ENCODE measurements at regions not wholly inside any gene's neighbourhood (a gene's known extent, or its start where the extent isn't known, plus 50 kb on each side); places are given as distances from the start of the nearest gene placed in this dataset.

DNA sequence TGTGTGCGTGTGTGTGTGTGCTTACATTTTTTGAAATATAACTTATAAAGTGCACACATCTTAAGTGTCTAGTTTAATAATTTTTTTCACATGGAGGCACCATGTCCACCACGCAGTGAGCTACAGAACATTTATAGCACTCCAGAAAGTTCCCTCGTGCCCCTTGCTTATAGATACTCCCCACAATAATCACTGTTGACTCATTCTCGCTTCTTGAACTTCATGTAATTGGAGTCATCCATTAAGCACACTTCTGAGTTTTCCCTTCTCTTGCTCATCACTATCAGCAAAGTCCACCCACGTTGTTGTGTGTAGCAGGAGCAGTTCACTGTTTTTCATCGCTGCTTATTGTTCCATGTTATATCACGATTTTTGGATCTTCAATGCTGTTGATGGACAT lies 78.4 kb upstream of the DISP3 start:
- no peak overlapping the region for H3K4me3 Mint-ChIP-seq
- H3K9me3 ChIP-seq = no peaks in the 10 kb centered on the region
- H3K27ac Mint-ChIP-seq = no peak overlapping the region
- H3K36me3 ChIP-seq (ENCODE audit: control insufficient read depth in 2 of 2, extremely low read depth in 1 of 2, insufficient read depth in 1 of 2, low read length in 1 of 2) = no peaks in the 10 kb centered on the region
- no peaks in the 10 kb centered on the region for H3K4me1 ChIP-seq (ENCODE audit: control insufficient read depth in 1 of 2, extremely low read depth in 1 of 2, insufficient read depth in 2 of 2, low read length in 2 of 2)
- CTCF ChIA-PET = no interaction called here
- no peak overlapping the region for H3K27ac ChIP-seq (ENCODE audit: low read length)
- no peak overlapping the region for H3K4me3 ChIP-seq (ENCODE audit: control insufficient read depth in 1 of 2, extremely low read depth in 1 of 2, low read length in 1 of 2)
- 90% methylated on average over 2 of the region's 7 CpGs for WGBS (ENCODE audit: insufficient coverage)
- H3K27me3 Mint-ChIP-seq = peaks cover 0 to 3% of the 10 kb centered on the region in 2 donors
- H3K4me1 Mint-ChIP-seq = peaks cover 3 to 21% (median 5%) of the 10 kb centered on the region in 3 donors
- POLR2A ChIA-PET = no interaction called here
- peaks cover 0 to 2% (median 0%) of the 10 kb centered on the region in 3 donors for H3K9me3 Mint-ChIP-seq
- no peaks in the 10 kb centered on the region for H3K36me3 Mint-ChIP-seq
- H3K27me3 ChIP-seq (replicated peaks in 1 of 2; ENCODE audit: control insufficient read depth in 2 of 2, extremely low read depth in 1 of 2, insufficient read depth in 2 of 2, low read length in 1 of 2) = peaks cover 0 to 22% of the 10 kb centered on the region in 2 experiments
- DNase-seq (no peak), ATAC-seq (replicated peaks in 1 of 4) (no peak)

GRCh38 chr1:11406845-11407244 lies 72.1 kb upstream of the DISP3 start:
- H3K4me3 ChIP-seq (ENCODE audit: control insufficient read depth in 1 of 2, extremely low read depth in 1 of 2, low read length in 1 of 2) = no peak overlapping the region
- Mint-ChIP-seq H3K4me1 (peaks cover 45 to 59% (median 55%) of the 10 kb centered on the region in 3 donors), H3K4me3 (peak overlapping the region in 2 of 3 donors; percentile 35 to 71), H3K36me3 (peaks cover 4% of the 10 kb centered on the region), H3K27ac (peak overlapping the region; percentile 83 to 85), H3K27me3 (no peaks in the 10 kb centered on the region), H3K9me3 (peaks cover 2 to 11% (median 4%) of the 10 kb centered on the region in 3 donors)
- no peaks in the 10 kb centered on the region for H3K36me3 ChIP-seq (ENCODE audit: control insufficient read depth in 2 of 2, extremely low read depth in 1 of 2, insufficient read depth in 1 of 2, low read length in 1 of 2)
- no peak for ATAC-seq (replicated peaks in 1 of 4)
- WGBS (ENCODE audit: insufficient coverage) = no CpG with 5 or more reads among the region's 6 CpGs
- ChIA-PET POLR2A (no interaction called here), CTCF (no interaction called here)
- DNase-seq = no peak
- peaks cover 14 to 34% of the 10 kb centered on the region in 2 experiments for H3K4me1 ChIP-seq (ENCODE audit: control insufficient read depth in 1 of 2, extremely low read depth in 1 of 2, insufficient read depth in 2 of 2, low read length in 2 of 2)
- H3K27me3 ChIP-seq (replicated peaks in 1 of 2; ENCODE audit: control insufficient read depth in 2 of 2, extremely low read depth in 1 of 2, insufficient read depth in 2 of 2, low read length in 1 of 2) = no peaks in the 10 kb centered on the region
- H3K27ac ChIP-seq (ENCODE audit: low read length) = peak overlapping the region; percentile 20
- H3K9me3 ChIP-seq = no peaks in the 10 kb centered on the region

DNA sequence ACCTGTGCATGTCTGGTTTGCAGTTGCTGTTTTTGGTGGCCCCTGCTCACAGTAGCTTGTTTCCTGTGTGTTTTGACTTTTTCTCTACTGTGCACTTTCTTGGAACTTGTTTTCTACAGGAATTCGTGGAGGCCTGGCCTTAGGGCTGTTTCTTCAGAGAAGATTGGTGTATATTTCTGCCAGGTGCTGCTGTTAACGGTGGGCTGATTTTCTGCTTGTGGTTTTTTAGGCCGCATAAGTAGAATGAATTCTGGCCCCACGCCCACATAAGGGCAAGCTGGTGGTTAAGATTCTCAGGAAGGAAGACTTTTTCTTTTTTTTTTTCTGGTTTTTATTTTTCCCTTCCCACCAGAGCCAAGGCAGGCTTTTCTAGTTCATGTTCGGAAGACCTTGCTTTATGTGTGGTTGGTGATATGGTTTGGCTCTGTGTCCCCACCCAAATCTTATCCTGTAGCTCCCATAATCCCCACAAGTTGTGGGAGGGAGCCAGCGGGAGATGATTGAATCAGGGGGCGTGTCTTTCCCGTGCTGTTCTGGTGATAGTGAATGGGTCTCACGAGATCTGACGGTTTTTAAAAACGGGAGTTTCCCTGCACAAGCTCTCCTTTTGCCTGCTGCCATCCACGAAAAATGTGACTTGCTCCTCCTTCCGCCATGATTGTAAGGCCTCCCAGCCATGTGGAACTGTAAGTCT lies 71.5 kb upstream of the DISP3 start:
- H3K4me3 ChIP-seq (ENCODE audit: control insufficient read depth in 1 of 2, extremely low read depth in 1 of 2, low read length in 1 of 2) = no peak overlapping the region
- Mint-ChIP-seq H3K27ac (peak overlapping the region; percentile 83 to 85), H3K27me3 (no peaks in the 10 kb centered on the region), H3K36me3 (peaks cover 4% of the 10 kb centered on the region), H3K4me3 (peak overlapping the region; percentile 23 to 71 (median 35)), H3K4me1 (peaks cover 45 to 59% (median 55%) of the 10 kb centered on the region in 3 donors), H3K9me3 (peaks cover 2 to 11% (median 4%) of the 10 kb centered on the region in 3 donors)
- DNase-seq (peak in 2 of 35 experiments; percentile 8 to 22), ATAC-seq (replicated peaks in 1 of 4) (peak; percentile 57 to 82 (median 72))
- CTCF ChIA-PET = no interaction called here
- POLR2A ChIA-PET = no interaction called here
- 44% methylated on average over 5 of the region's 13 CpGs for WGBS (ENCODE audit: insufficient coverage)
- H3K27me3 ChIP-seq (replicated peaks in 1 of 2; ENCODE audit: control insufficient read depth in 2 of 2, extremely low read depth in 1 of 2, insufficient read depth in 2 of 2, low read length in 1 of 2) = no peaks in the 10 kb centered on the region
- H3K9me3 ChIP-seq = no peaks in the 10 kb centered on the region
- H3K4me1 ChIP-seq (ENCODE audit: control insufficient read depth in 1 of 2, extremely low read depth in 1 of 2, insufficient read depth in 2 of 2, low read length in 2 of 2) = peaks cover 14 to 34% of the 10 kb centered on the region in 2 experiments
- no peaks in the 10 kb centered on the region for H3K36me3 ChIP-seq (ENCODE audit: control insufficient read depth in 2 of 2, extremely low read depth in 1 of 2, insufficient read depth in 1 of 2, low read length in 1 of 2)
- peak overlapping the region; percentile 20 for H3K27ac ChIP-seq (ENCODE audit: low read length)

DNA sequence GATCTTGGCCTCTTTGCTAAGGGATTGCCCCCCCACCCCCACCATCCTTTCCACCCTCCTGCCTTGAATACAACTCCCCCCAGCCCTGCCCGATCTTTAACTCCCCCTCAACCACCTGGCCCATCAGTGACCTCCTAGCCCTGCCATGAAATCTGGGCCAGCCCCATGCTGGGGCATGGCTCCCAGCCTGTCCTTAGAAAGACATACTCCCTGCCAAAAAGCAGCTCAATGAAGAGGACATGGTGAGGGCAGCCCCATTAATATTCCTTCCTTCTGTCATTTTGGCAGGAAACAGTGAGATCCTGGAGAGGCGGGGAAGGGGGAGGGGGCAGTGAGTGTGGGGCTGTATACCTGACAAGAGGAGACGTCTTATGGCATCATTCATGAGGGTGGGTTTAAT lies 66.8 kb upstream of the DISP3 start:
- H3K36me3 ChIP-seq (ENCODE audit: control insufficient read depth in 2 of 2, extremely low read depth in 1 of 2, insufficient read depth in 1 of 2, low read length in 1 of 2) = no peaks in the 10 kb centered on the region
- H3K27ac ChIP-seq (ENCODE audit: low read length) = no peak overlapping the region
- POLR2A ChIA-PET = no interaction called here
- no peak overlapping the region for H3K27ac Mint-ChIP-seq
- no peaks in the 10 kb centered on the region for H3K9me3 ChIP-seq
- peaks cover 28 to 35% (median 29%) of the 10 kb centered on the region in 3 donors for H3K4me1 Mint-ChIP-seq
- H3K4me3 ChIP-seq (ENCODE audit: control insufficient read depth in 1 of 2, extremely low read depth in 1 of 2, low read length in 1 of 2) = no peak overlapping the region
- DNase-seq (no peak), ATAC-seq (replicated peaks in 1 of 4) (no peak)
- H3K27me3 ChIP-seq (replicated peaks in 1 of 2; ENCODE audit: control insufficient read depth in 2 of 2, extremely low read depth in 1 of 2, insufficient read depth in 2 of 2, low read length in 1 of 2) = peaks cover 0 to 19% of the 10 kb centered on the region in 2 experiments
- H3K4me3 Mint-ChIP-seq = no peak overlapping the region
- H3K4me1 ChIP-seq (ENCODE audit: control insufficient read depth in 1 of 2, extremely low read depth in 1 of 2, insufficient read depth in 2 of 2, low read length in 2 of 2) = peaks cover 12 to 23% of the 10 kb centered on the region in 2 experiments
- peaks cover 0 to 1% (median under 1%) of the 10 kb centered on the region in 3 donors for H3K9me3 Mint-ChIP-seq
- 80% methylated on average over 2 of the region's 3 CpGs for WGBS (ENCODE audit: insufficient coverage)
- CTCF ChIA-PET = no interaction called here
- H3K36me3 Mint-ChIP-seq = peaks cover under 1% of the 10 kb centered on the region
- peaks cover 0 to 2% of the 10 kb centered on the region in 2 donors for H3K27me3 Mint-ChIP-seq

DNA sequence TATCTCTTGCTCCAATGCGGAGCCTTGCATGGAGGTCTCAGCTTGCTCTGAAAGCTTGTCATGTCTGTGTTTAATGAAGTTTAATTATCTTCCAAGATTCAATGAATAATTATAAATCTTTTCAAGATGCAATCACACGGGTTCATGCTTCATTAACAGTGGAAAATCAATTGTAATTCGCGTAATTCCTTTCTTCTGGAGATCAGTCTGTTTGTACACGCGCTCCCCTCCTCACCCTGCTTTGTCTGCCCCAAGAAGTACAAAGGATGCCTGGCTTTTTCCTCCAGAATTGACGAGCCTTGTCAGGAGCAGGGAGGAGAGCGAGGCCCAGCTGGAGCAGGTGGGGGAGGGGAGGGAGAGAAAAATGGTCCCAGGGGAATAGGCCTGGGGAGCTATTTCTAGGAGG lies 65.0 kb upstream of the DISP3 start:
- Histone ChIP-seq H3K27ac (ENCODE audit: low read length) (no peak overlapping the region), H3K4me3 (ENCODE audit: control insufficient read depth in 1 of 2, extremely low read depth in 1 of 2, low read length in 1 of 2) (no peak overlapping the region), H3K9me3 (no peaks in the 10 kb centered on the region), H3K27me3 (replicated peaks in 1 of 2; ENCODE audit: control insufficient read depth in 2 of 2, extremely low read depth in 1 of 2, insufficient read depth in 2 of 2, low read length in 1 of 2) (peaks cover 0 to 22% of the 10 kb centered on the region in 2 experiments), H3K4me1 (ENCODE audit: control insufficient read depth in 1 of 2, extremely low read depth in 1 of 2, insufficient read depth in 2 of 2, low read length in 2 of 2) (peaks cover 3 to 6% of the 10 kb centered on the region in 2 experiments), H3K36me3 (ENCODE audit: control insufficient read depth in 2 of 2, extremely low read depth in 1 of 2, insufficient read depth in 1 of 2, low read length in 1 of 2) (no peaks in the 10 kb centered on the region)
- ChIA-PET CTCF (no interaction called here), POLR2A (no interaction called here)
- DNase-seq (no peak), ATAC-seq (replicated peaks in 1 of 4) (no peak)
- 90% methylated on average over 2 of the region's 8 CpGs for WGBS (ENCODE audit: insufficient coverage)
- H3K9me3 Mint-ChIP-seq = no peaks in the 10 kb centered on the region
- H3K36me3 Mint-ChIP-seq = no peaks in the 10 kb centered on the region
- peaks cover 10 to 18% (median 13%) of the 10 kb centered on the region in 3 donors for H3K4me1 Mint-ChIP-seq
- no peak overlapping the region for H3K27ac Mint-ChIP-seq
- peaks cover 0 to 2% of the 10 kb centered on the region in 2 donors for H3K27me3 Mint-ChIP-seq
- no peak overlapping the region for H3K4me3 Mint-ChIP-seq

DNA sequence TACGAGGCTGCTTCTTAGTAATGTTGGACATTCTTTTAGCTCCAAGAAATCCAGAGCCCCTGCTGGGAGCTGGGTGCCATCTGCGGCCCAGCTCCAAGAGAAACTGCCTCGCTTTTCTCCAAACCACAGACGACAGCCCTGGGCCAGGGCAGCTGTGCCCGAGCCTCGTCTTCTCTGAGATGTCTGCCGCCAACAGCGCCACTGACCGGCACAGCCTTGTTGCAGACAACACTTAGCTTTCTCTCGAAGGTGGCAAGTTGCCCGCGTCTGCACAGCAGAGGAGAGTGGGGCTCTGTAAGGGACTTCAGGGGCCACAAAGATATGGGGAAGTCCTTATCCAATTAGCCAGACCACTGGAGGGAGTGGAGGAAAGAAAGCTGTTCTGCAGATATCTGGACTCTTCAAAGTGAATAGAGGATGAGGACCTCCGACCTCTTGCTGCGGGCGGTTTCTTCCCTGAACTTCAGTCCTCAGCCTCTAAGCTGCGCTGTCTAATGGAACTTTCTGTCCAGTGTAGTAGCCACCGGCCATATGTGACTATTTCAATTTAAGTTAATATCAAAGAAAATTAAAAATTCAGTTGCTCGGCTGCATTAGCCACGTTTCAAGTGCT lies 63.9 kb upstream of the DISP3 start:
- WGBS (ENCODE audit: insufficient coverage) = 87% methylated on average over 15 of the region's 19 CpGs
- no peaks in the 10 kb centered on the region for H3K9me3 Mint-ChIP-seq
- H3K9me3 ChIP-seq = no peaks in the 10 kb centered on the region
- H3K36me3 ChIP-seq (ENCODE audit: control insufficient read depth in 2 of 2, extremely low read depth in 1 of 2, insufficient read depth in 1 of 2, low read length in 1 of 2) = no peaks in the 10 kb centered on the region
- H3K4me1 ChIP-seq (ENCODE audit: control insufficient read depth in 1 of 2, extremely low read depth in 1 of 2, insufficient read depth in 2 of 2, low read length in 2 of 2) = no peaks in the 10 kb centered on the region
- ChIA-PET CTCF (interaction anchor here in 1 of 2 donors (0.6 kb wide), 1 partner anchor 316 kb away, joined by 3 read pairs; no protein-coding TSS in a partner anchor), POLR2A (no interaction called here)
- ATAC-seq (replicated peaks in 1 of 4) (no peak), DNase-seq (no peak)
- H3K4me3 ChIP-seq (ENCODE audit: control insufficient read depth in 1 of 2, extremely low read depth in 1 of 2, low read length in 1 of 2) = no peak overlapping the region
- H3K27ac Mint-ChIP-seq = no peak overlapping the region
- no peak overlapping the region for H3K27ac ChIP-seq (ENCODE audit: low read length)
- peaks cover 0 to 2% of the 10 kb centered on the region in 2 donors for H3K27me3 Mint-ChIP-seq
- no peaks in the 10 kb centered on the region for H3K36me3 Mint-ChIP-seq
- H3K4me1 Mint-ChIP-seq = peaks cover under 1 to 7% (median 2%) of the 10 kb centered on the region in 3 donors
- peaks cover 0 to 22% of the 10 kb centered on the region in 2 experiments for H3K27me3 ChIP-seq (replicated peaks in 1 of 2; ENCODE audit: control insufficient read depth in 2 of 2, extremely low read depth in 1 of 2, insufficient read depth in 2 of 2, low read length in 1 of 2)
- no peak overlapping the region for H3K4me3 Mint-ChIP-seq
